Body of pancreas (tissue), 4 donors: ENCODE measurements at regions not wholly inside any gene's neighbourhood (a gene's known extent, or its start where the extent isn't known, plus 50 kb on each side); places are given as distances from the start of the nearest gene placed in this dataset.

Experiments used
- CTCF ChIP-seq, 7 experiments: fragments of 450-650 bp in 4 of 7; fragments of 200-600 bp in 3 of 7; sonication (generic) in 3 of 7; IDR thresholded peaks; one replicate each; pipeline ENCODE4 v1.5.1; 2016 to 2019; ENCODE audit warnings: antibody characterized with exemption in 7 of 7
- POLR2A ChIP-seq, 3 donors: fragments of 450-650 bp; IDR thresholded peaks; one replicate each; pipeline ENCODE4 v1.6.1; 2016; ENCODE audit warnings: antibody characterized with exemption in 3 of 3, mild to moderate bottlenecking in 2 of 3

GRCh38 chr6:66664112-66664511 is 957.1 kb upstream of the EYS start:
- TF ChIP-seq CTCF (IDR thresholded peaks at IDR 0.05) = no peak
- no peak for TF ChIP-seq POLR2A (IDR thresholded peaks at IDR 0.05)
